DMS 273 (cell line): ENCODE measurements at regions not wholly inside any gene's neighbourhood (a gene's known extent, or its start where the extent isn't known, plus 50 kb on each side); places are given as distances from the start of the nearest gene placed in this dataset.

Experiments
- DNase-seq: peaks from one replicate; lab custom pipeline; 2025; ENCODE audit not compliant: unreplicated experiment; lab: John Stamatoyannopoulos, UW

GRCh38 chr2:33681364-33681757 lies 82.3 kb upstream of the FAM98A start:
- DNase-seq = peak; percentile 15

- DNase-seq = no peak
Observed at GRCh38 chr2:33680644-33681363, 81.7 kb upstream of the FAM98A start.

- no peak for DNase-seq
Observed at GRCh38 chr2:33678436-33678835, 79.3 kb upstream of the FAM98A start.

- peak; percentile 20 for DNase-seq
Observed at GRCh38 chr2:33673937-33674336, 74.8 kb upstream of the FAM98A start.

GRCh38 chr2:33672896-33673295 lies 73.8 kb upstream of the FAM98A start:
- no peak for DNase-seq

GRCh38 chr2:33672389-33672788 lies 73.3 kb upstream of the FAM98A start:
- DNase-seq = no peak

- no peak for DNase-seq
Observed at GRCh38 chr2:33671198-33671597, 72.1 kb upstream of the FAM98A start.

GRCh38 chr2:33670392-33670937 lies 71.4 kb upstream of the FAM98A start:
- peak; percentile 17 for DNase-seq

GRCh38 chr2:33666879-33667278 lies 67.8 kb upstream of the FAM98A start:
- no peak for DNase-seq

- DNase-seq = no peak
Observed at GRCh38 chr2:33665039-33665438, 65.9 kb upstream of the FAM98A start.

- no peak for DNase-seq
Observed at GRCh38 chr2:33660416-33661123, 61.5 kb upstream of the FAM98A start.

GRCh38 chr2:33655626-33656320 lies 56.7 kb upstream of the FAM98A start:
- no peak for DNase-seq

- no peak for DNase-seq
Observed at GRCh38 chr2:33652830-33653229, 53.7 kb upstream of the FAM98A start.

GRCh38 chr2:33650171-33650570 lies 51.1 kb upstream of the FAM98A start:
- no peak for DNase-seq
